Ovary (tissue), 7 donors: ENCODE measurements at regions not wholly inside any gene's neighbourhood (a gene's known extent, or its start where the extent isn't known, plus 50 kb on each side); places are given as distances from the start of the nearest gene placed in this dataset.

Experiments
- DNase-seq, 5 donors: peaks; one replicate each; pipeline ENCODE4 v3.0.0-alpha.2; 2019 to 2020
- H3K27ac ChIP-seq, 2 donors: fragments of 200-600 bp; one replicate each; pipeline versions ENCODE4 v1.5.1 to v1.8.0; 2019 to 2022
- H3K27me3 ChIP-seq: fragments of 200-600 bp; one replicate; pipeline ENCODE4 v1.8.0; 2022
- H3K36me3 ChIP-seq: fragments of 200-600 bp; sonication (generic); one replicate; pipeline ENCODE4 v1.5.1; 2019
- H3K4me1 ChIP-seq: one replicate; pipeline ENCODE4 v1.8.1; 2013; ENCODE audit warnings: mild to moderate bottlenecking, moderate library complexity; ENCODE audit not compliant: insufficient read depth
- H3K4me3 ChIP-seq: fragments of 200-600 bp; sonication (generic); one replicate; pipeline ENCODE4 v1.5.1; 2017
- H3K9me3 ChIP-seq, 2 donors: fragments of 200-600 bp in 1 of 2; sonication (generic) in 1 of 2; one replicate each; pipeline versions ENCODE4 v1.5.1 to v1.8.1; 2013 to 2019; ENCODE audit warnings: mild to moderate bottlenecking in 1 of 2, moderate library complexity in 1 of 2
- CTCF ChIP-seq, 3 donors: fragments of 450-650 bp in 2 of 3; fragments of 200-600 bp in 1 of 3; IDR thresholded peaks; one replicate each; pipeline versions ENCODE4 v1.5.1 to v1.8.0; 2016 to 2022; ENCODE audit warnings: antibody characterized with exemption in 3 of 3, mild to moderate bottlenecking in 1 of 3
- EP300 ChIP-seq: sonication (generic); formaldehyde crosslinking; IDR thresholded peaks from one replicate; pipeline ENCODE4 v1.6.1; 2017; ENCODE audit warnings: antibody characterized with exemption
- POLR2A ChIP-seq: fragments of 450-650 bp; IDR thresholded peaks from one replicate; pipeline ENCODE4 v1.6.1; 2017; ENCODE audit warnings: antibody characterized with exemption, mild to moderate bottlenecking, moderate library complexity
- WGBS, 3 donors: extraction: QIAGEN DNeasy Blood & Tissue Kit in 1 of 3; methylation state at CpG; one replicate each; pipeline versions ENCODE4 v1.1.5 to v1.1.7; 2013 to 2017; 5-methylcytosine and 5-hydroxymethylcytosine counted together
- intact Hi-C, 4 donors: fragments of 100-400 bp; cut with DNase I; formaldehyde crosslinking; loops; one replicate each; pipeline versions ENCODE4 v1.11.0 to v1.15.1; 2022 to 2023
- donor health status: DM: no; HTN: no; CAD: no; lungs with moderate emphysema.
- donor health status: DM: no; HTN: no; CAD: no.
- donor health status: Bipolar disorder and iron deficiency.
- donor health status: DM: no; HTN: no; CAD: no.
- donor health status: DM: yes; HTN: yes; CAD: no.

GRCh38 chr14:103206023-103206481 is 82.8 kb downstream of the TNFAIP2 start:
- no peak for TF ChIP-seq EP300
- TF ChIP-seq POLR2A: no peak
- TF ChIP-seq CTCF (IDR thresholded peaks at IDR 0.05): no peak
- Histone ChIP-seq H3K27ac (peak overlapping the region; percentile 83 to 91), H3K36me3 (no peaks in the 10 kb centered on the region), H3K9me3 (no peaks in the 10 kb centered on the region), H3K27me3 (no peaks in the 10 kb centered on the region), H3K4me1 (peaks cover 12% of the 10 kb centered on the region), H3K4me3 (peak overlapping the region; percentile 72)
- intact Hi-C loops: loop anchor here in 1 of 4 donors (5.0 kb wide), 1 partner anchor 76 kb away; no protein-coding TSS in a partner anchor
- DNase-seq: peak; percentile 65 to 76 (median 72)
- WGBS, 3 donors: 52 to 69% (median 53%) methylated on average over 4 of the region's 4 CpGs

- peak; percentile 87 to 93 (median 92) for DNase-seq
- H3K36me3 ChIP-seq: no peaks in the 10 kb centered on the region
- H3K27me3 ChIP-seq: no peaks in the 10 kb centered on the region
- no peaks in the 10 kb centered on the region for H3K9me3 ChIP-seq
- H3K4me3 ChIP-seq: peak overlapping the region; percentile 72
- no peak for TF ChIP-seq EP300
- no peak for TF ChIP-seq CTCF (IDR thresholded peaks at IDR 0.05)
- no peak for TF ChIP-seq POLR2A
- 4 to 10% (median 6%) methylated on average over 26 to 27 of the region's 27 CpGs for WGBS, 3 donors
- H3K27ac ChIP-seq: peak overlapping the region; percentile 83 to 91
- peaks cover 12% of the 10 kb centered on the region for H3K4me1 ChIP-seq
- intact Hi-C loops: loop anchor here in 1 of 4 donors (5.0 kb wide), 1 partner anchor 75 kb away; no protein-coding TSS in a partner anchor
Observed at GRCh38 chr14:103206836-103207387, 83.7 kb downstream of the TNFAIP2 start.

- DNase-seq: peak; percentile 64 to 83 (median 77)
- Histone ChIP-seq H3K9me3 (no peaks in the 10 kb centered on the region), H3K4me1 (peaks cover 12% of the 10 kb centered on the region), H3K27ac (peak overlapping the region; percentile 83 to 91), H3K27me3 (no peaks in the 10 kb centered on the region), H3K4me3 (peak overlapping the region; percentile 72), H3K36me3 (no peaks in the 10 kb centered on the region)
- intact Hi-C loops: loop anchor here in 1 of 4 donors (5.0 kb wide), 1 partner anchor 75 kb away; no protein-coding TSS in a partner anchor
- WGBS, 3 donors: 1 to 3% (median 2%) methylated on average over 28 to 80 of the region's 80 CpGs
- no peak for TF ChIP-seq EP300
- TF ChIP-seq POLR2A: peak; percentile 48
- TF ChIP-seq CTCF (IDR thresholded peaks at IDR 0.05): no peak
Observed at GRCh38 chr14:103207388-103208072, 84.3 kb downstream of the TNFAIP2 start.

- peaks cover 12% of the 10 kb centered on the region for H3K4me1 ChIP-seq
- TF ChIP-seq POLR2A (no peak), EP300 (no peak), CTCF (IDR thresholded peaks at IDR 0.05) (peak in 1 of 3 donors; percentile 24)
- H3K9me3 ChIP-seq: no peaks in the 10 kb centered on the region
- H3K27ac ChIP-seq: peak overlapping the region in 1 of 2 donors; percentile 32
- DNase-seq: peak in 3 of 5 donors; percentile 32 to 35 (median 33)
- intact Hi-C loops: loop anchor here in 1 of 4 donors (5.0 kb wide), 1 partner anchor 73 kb away; no protein-coding TSS in a partner anchor
- H3K4me3 ChIP-seq: peak overlapping the region; percentile 72
- H3K36me3 ChIP-seq: no peaks in the 10 kb centered on the region
- 19 to 25% (median 19%) methylated on average over 4 of the region's 4 CpGs for WGBS, 3 donors
- no peaks in the 10 kb centered on the region for H3K27me3 ChIP-seq
Observed at GRCh38 chr14:103209054-103209453, 85.8 kb downstream of the TNFAIP2 start.
